Tibial nerve (tissue), 4 donors: ENCODE measurements at regions not wholly inside any gene's neighbourhood (a gene's known extent, or its start where the extent isn't known, plus 50 kb on each side); places are given as distances from the start of the nearest gene placed in this dataset.
A peak's percentile ranks its signal among the peaks of the same experiment; 100 is the strongest.

Experiments used
- DNase-seq, 2 donors: peaks; one replicate each; pipeline ENCODE4 v3.0.0-alpha.2; 2019; ENCODE audit warnings: low spot score in 2 of 2
- H3K27ac ChIP-seq, 4 donors: fragments of 200-600 bp; sonication (generic) in 3 of 4; one replicate each; pipeline ENCODE4 v1.5.1; 2017 to 2019; ENCODE audit warnings: mild to moderate bottlenecking in 1 of 4
- H3K27me3 ChIP-seq, 2 donors: fragments of 200-600 bp; sonication (generic) in 1 of 2; one replicate each; pipeline versions ENCODE4 v1.5.1 to v1.6.0; 2017 to 2019
- H3K36me3 ChIP-seq, 3 donors: fragments of 200-600 bp; sonication (generic); one replicate each; pipeline ENCODE4 v1.5.1; 2018 to 2019
- H3K4me1 ChIP-seq, 4 donors: fragments of 200-600 bp; sonication (generic) in 3 of 4; one replicate each; pipeline ENCODE4 v1.5.1; 2017 to 2019
- H3K4me3 ChIP-seq, 4 donors: fragments of 200-600 bp; sonication (generic) in 3 of 4; one replicate each; pipeline ENCODE4 v1.5.1; 2017 to 2019; ENCODE audit warnings: mild to moderate bottlenecking in 1 of 4, moderate library complexity in 1 of 4
- H3K9me3 ChIP-seq, 4 donors: fragments of 200-600 bp; sonication (generic) in 3 of 4; one replicate each; pipeline ENCODE4 v1.5.1; 2017 to 2019
- EP300 ChIP-seq, 2 donors: sonication (generic); formaldehyde crosslinking; IDR thresholded peaks; one replicate each; pipeline ENCODE4 v1.6.1; 2017; ENCODE audit warnings: antibody characterized with exemption in 2 of 2, mild to moderate bottlenecking in 1 of 2
- POLR2A ChIP-seq, 2 donors: fragments of 450-650 bp; IDR thresholded peaks; one replicate each; pipeline ENCODE4 v1.6.1; 2017; ENCODE audit warnings: antibody characterized with exemption in 2 of 2, mild to moderate bottlenecking in 2 of 2, moderate library complexity in 2 of 2
- WGBS, 2 donors: methylation state at CpG; one replicate each; pipeline ENCODE4 v1.1.5; 2018; 5-methylcytosine and 5-hydroxymethylcytosine counted together
- TF ChIP-seq, protein P1 (sequence below), 5 experiments: fragments of 200-600 bp in 3 of 5; fragments of 450-650 bp in 2 of 5; sonication (generic) in 3 of 5; IDR thresholded peaks; one replicate each; pipeline ENCODE4 v1.5.1; 2016 to 2019; ENCODE audit warnings: antibody characterized with exemption in 5 of 5, mild to moderate bottlenecking in 3 of 5, moderate library complexity in 2 of 5

DNA sequence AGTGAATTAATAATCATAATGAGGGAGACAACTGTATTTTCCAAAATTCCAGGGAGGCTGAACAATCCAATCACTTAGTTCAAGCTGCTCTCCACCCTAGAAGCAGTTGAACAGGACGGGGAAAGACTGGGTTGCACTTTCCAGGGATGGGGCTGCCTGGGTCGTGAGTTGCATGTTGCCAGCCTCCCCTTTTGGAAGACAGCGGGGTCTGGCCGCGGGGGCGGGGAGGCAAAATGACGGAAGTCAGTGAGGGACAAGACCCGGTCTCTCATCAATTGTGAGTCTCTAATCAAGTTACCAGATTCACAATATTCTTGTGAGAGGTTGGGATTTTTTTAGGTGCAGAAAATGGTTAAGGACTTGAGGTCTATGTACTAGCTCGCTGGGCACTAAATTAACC, 484.1 kb downstream of the ZSWIM6 start:
- TF ChIP-seq, protein P1, sequence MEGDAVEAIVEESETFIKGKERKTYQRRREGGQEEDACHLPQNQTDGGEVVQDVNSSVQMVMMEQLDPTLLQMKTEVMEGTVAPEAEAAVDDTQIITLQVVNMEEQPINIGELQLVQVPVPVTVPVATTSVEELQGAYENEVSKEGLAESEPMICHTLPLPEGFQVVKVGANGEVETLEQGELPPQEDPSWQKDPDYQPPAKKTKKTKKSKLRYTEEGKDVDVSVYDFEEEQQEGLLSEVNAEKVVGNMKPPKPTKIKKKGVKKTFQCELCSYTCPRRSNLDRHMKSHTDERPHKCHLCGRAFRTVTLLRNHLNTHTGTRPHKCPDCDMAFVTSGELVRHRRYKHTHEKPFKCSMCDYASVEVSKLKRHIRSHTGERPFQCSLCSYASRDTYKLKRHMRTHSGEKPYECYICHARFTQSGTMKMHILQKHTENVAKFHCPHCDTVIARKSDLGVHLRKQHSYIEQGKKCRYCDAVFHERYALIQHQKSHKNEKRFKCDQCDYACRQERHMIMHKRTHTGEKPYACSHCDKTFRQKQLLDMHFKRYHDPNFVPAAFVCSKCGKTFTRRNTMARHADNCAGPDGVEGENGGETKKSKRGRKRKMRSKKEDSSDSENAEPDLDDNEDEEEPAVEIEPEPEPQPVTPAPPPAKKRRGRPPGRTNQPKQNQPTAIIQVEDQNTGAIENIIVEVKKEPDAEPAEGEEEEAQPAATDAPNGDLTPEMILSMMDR (IDR thresholded peaks at IDR 0.05), result no peak
- TF ChIP-seq EP300 (IDR thresholded peaks at IDR 0.05) (no peak), POLR2A (IDR thresholded peaks at IDR 0.05) (no peak)
- no peaks in the 10 kb centered on the region for H3K9me3 ChIP-seq
- WGBS, 2 donors, result 52 to 67% methylated on average over 9 of the region's 9 CpGs
- H3K27ac ChIP-seq, result no peak overlapping the region
- H3K4me1 ChIP-seq, result peaks cover 0 to 7% (median 1%) of the 10 kb centered on the region in 4 donors
- no peaks in the 10 kb centered on the region for H3K27me3 ChIP-seq
- DNase-seq, result no peak
- H3K36me3 ChIP-seq, result no peaks in the 10 kb centered on the region
- no peak overlapping the region for H3K4me3 ChIP-seq

DNA sequence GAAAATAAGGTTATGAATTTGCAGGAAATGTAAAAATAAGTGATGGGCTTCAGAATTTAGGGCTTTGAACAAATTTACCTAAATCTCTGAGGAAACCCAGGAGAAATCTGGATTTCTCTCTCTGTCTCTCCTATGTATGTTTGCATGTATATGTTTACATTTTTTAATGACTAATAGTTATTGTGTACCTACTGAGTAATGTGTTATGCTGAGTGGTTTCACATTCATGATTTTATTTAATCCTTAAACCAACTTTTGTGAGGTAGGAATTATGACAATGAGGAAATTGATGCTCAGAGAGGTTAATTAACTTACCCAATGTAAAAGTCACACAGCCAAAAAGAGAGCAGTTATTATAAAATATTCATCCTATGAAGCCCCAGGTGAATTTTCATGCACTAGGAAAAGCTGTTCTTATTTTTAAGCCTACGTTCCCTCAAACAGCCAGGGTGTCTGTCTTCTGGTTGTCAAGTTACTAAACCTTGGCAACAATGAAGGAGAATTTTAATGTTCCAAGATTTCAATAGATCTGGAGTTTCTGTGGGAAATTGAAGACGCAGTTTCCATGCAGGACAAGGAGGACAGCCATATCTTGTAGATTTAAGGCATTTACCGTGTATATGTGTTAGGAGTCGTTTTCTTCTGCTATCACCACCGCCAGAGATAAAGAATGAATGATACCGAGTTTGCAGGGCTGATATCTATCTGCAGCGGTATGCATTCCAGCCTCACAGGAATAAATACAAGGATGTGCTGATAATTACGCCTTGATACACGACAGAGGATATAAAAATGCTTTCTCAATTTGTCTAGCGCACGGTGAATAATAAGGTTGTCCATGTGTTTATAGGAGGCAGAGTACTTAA, 484.8 kb downstream of the ZSWIM6 start:
- Histone ChIP-seq H3K27me3 (no peaks in the 10 kb centered on the region), H3K36me3 (no peaks in the 10 kb centered on the region), H3K4me3 (no peak overlapping the region), H3K9me3 (no peaks in the 10 kb centered on the region), H3K27ac (no peak overlapping the region), H3K4me1 (peaks cover 0 to 7% (median 1%) of the 10 kb centered on the region in 4 donors)
- 67 to 72% methylated on average over 11 of the region's 11 CpGs for WGBS, 2 donors
- no peak for DNase-seq
- TF ChIP-seq, protein P1 (IDR thresholded peaks at IDR 0.05), result no peak
- TF ChIP-seq POLR2A (IDR thresholded peaks at IDR 0.05) (no peak), EP300 (IDR thresholded peaks at IDR 0.05) (no peak)

DNA sequence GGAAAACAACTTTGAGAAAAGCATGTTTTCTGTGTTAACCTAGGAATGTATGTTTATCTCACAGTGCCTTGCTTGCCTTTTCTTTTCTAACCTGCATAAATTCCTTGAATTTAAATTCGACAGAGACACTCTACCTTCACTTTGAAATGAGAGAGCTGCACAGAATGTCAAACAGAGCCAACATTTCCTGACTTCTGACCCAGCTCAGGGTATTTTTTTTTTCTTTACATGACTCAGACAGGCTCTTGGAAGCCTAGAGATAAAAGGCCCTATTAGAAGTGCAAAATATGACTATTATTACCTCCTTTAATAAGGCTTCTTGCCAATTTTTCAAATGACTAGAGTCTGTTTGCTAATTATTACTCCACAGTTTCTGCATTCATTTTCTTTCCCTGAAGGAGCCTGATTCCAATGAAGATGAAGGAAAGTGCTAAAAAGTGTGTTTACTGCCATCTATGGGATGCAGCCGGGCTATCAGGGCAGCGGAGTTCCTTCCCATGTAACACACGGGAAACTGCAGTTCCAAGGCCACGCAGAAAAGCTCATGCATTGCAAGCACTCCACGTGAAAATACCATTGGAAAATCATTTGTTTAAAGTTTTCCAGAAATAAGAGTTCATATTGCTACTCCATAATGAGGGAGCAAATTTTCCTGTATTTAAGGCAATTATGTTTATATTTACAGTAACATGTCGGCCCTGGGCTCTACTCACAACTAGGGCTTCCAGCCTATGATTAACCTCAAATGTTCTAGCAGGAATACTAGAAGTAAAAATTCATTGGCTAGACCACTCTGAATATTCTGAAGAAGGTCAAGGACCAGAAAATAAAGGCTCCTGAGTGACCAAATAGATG, 485.6 kb downstream of the ZSWIM6 start:
- peak; percentile 15 to 38 for DNase-seq
- H3K27me3 ChIP-seq, result no peaks in the 10 kb centered on the region
- WGBS, 2 donors, result 12 to 14% methylated on average over 7 of the region's 7 CpGs

DNA sequence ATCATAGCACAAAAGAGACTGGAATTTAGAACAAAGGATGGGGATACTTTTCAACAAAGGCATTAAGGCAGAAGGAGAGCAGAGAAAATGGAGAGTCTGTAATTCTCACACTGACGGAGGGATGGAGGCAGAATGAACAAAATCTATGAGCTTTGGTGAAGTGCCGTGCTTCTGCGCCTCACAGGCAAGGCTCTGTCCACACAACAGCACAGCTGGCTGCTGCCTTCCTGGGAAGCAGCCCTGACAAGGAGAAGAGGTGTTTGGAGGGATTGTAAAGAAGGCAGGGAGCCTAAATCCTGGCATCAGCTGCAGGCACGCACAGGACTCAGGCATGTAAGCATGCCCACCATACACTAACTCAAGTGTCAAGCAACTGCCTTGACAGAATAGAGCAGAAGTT, 485.2 kb upstream of the KIF2A start:
- no peak for DNase-seq
- TF ChIP-seq, protein P1 (IDR thresholded peaks at IDR 0.05), result no peak
- TF ChIP-seq POLR2A (IDR thresholded peaks at IDR 0.05), result no peak
- no peak for TF ChIP-seq EP300 (IDR thresholded peaks at IDR 0.05)

More for the DNA sequence above, 485.6 kb downstream of the ZSWIM6 start:
- Histone ChIP-seq H3K4me3 (no peak overlapping the region), H3K9me3 (no peaks in the 10 kb centered on the region), H3K36me3 (no peaks in the 10 kb centered on the region), H3K4me1 (peaks cover 0 to 7% (median 1%) of the 10 kb centered on the region in 4 donors), H3K27ac (no peak overlapping the region)
- TF ChIP-seq POLR2A (IDR thresholded peaks at IDR 0.05) (no peak), EP300 (IDR thresholded peaks at IDR 0.05) (no peak)
- TF ChIP-seq, protein P1 (IDR thresholded peaks at IDR 0.05), result peak; percentile 41 to 62 (median 53)

More for the DNA sequence above, 485.2 kb upstream of the KIF2A start:
- no peaks in the 10 kb centered on the region for H3K27me3 ChIP-seq
- H3K27ac ChIP-seq, result no peak overlapping the region
- peaks cover 0 to 7% (median 1%) of the 10 kb centered on the region in 4 donors for H3K4me1 ChIP-seq
- no peak overlapping the region for H3K4me3 ChIP-seq
- no peaks in the 10 kb centered on the region for H3K9me3 ChIP-seq
- WGBS, 2 donors, result 76 to 86% methylated on average over 4 of the region's 4 CpGs
- H3K36me3 ChIP-seq, result no peaks in the 10 kb centered on the region
